HG03175 (cell line): ENCODE measurements at regions not wholly inside any gene's neighbourhood (a gene's known extent, or its start where the extent isn't known, plus 50 kb on each side); places are given as distances from the start of the nearest gene placed in this dataset.
"Not testable (repeated sequence)": the region's sequence is repeated elsewhere in the genome, so short reads cannot be mapped to it uniquely, and the experiment has no call there.

ENCODE experiments used
- ATAC-seq: cut with Tn5 transposase; IDR thresholded peaks from one replicate; pipeline ENCODE4 v1.9.1; 2021; ENCODE audit warnings: mild to moderate bottlenecking, moderate library complexity; ENCODE audit not compliant: unreplicated experiment

DNA sequence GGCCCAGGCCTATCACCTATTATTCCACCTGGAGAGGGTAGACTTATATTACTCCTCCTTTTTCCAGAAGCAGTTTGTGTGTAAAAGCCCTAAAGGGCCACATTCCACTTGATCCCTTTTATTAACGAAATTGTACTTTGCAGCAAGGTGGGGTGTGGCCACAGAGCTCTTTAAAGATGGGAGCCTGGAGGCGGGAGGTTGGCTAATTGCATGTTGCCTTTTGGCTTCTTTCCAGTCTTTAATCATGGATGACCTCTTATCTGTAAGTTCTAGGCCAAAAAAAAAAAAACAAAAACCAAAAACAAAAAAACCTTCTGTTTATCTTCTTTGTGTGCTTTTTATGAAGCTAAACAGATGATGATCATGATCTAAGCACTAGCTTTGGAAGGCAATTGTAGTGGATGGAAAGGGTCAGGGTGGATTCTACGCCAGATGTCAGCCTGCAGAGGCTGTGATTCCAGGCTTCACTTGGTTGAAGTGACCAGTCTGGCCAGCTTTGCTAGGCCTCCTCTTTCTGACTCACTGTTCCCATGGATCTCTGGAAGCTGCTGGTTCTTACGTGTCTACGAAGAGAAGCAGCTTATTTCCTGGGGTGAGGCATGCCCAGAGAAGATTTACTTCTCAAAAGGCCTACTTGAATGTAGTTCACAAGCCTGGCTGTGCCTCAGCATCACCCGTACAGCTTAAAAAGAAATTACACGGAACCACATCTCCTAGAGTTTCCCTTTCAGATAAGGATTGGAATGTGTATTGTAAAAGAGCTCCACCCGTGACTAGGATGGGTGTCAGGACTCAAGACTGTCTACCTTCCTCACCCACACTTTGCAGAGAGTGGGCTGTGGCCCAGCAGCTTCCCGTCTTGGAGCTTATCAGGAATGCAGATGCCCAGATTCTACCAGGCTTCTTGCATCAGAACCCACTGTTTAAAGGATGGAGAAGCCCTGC is 330.9 kb upstream of the C2CD4B start:
- no peak for ATAC-seq

GRCh38 chr15:62497356-62497755 is 332.3 kb upstream of the C2CD4B start:
- ATAC-seq, result no peak

GRCh38 chr15:62498278-62498677 is 333.2 kb upstream of the C2CD4B start:
- ATAC-seq, result no peak

- no peak for ATAC-seq
These were observed 333.6 kb upstream of the C2CD4B start for GRCh38 chr15:62498712-62499111.

DNA sequence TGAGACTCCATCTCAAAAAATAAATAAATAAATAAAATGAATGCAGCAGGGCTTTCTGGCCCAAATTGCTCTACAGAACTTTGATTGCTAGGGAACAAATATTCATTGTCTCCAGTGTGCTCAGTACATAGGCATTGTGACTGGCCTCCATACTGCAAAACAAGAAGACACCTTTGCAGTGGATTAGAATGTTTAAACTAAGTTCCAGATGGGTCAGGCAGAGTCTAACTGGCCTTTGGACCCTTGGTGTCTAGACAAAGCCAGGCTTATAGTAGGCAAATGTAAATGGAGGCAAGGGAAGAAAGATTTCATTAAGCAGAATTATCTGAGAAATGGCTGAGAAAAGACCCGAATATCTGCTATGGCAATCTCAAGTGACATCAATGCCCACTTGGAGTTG is 335.2 kb upstream of the C2CD4B start:
- no peak for ATAC-seq

DNA sequence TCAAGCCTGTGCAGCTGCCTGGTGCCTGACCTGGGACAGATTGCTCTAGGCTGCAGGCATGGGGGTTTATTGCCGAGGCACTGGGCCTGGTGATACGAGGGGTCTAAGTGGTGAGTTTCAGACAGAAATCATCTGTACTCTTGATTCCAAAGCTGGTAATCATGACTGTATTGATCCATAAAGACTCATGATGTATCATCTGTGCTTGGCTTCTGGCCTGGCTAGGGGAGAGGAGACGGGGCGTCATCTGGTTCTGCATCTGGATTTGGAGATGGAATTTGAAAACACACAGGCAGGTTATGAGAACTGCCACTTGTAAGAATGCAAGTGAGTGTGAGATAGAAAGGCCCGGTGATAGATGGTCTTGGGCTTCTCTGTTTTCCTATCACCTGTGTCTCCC is 337.4 kb upstream of the C2CD4B start:
- no peak for ATAC-seq

DNA sequence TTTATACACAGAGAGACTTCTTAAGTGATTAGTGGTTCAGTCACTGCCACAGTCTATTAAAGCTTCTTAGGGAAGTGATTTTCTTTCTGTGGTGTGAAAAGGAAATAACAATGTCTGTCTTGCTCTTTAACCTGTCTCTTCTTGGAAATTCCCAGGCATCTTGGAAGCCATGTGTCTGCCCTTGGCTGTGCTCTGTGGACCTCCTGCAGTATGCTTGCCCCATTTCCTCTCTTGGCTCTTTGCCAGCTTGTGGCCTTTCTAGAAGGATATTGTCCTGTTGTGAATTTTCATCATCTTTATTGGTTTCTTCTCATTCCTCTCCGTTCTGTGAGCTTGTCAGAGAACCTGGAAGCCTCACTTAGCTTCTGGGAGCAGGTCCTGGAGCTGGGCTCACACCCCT is 338.4 kb upstream of the C2CD4B start:
- no peak for ATAC-seq

DNA sequence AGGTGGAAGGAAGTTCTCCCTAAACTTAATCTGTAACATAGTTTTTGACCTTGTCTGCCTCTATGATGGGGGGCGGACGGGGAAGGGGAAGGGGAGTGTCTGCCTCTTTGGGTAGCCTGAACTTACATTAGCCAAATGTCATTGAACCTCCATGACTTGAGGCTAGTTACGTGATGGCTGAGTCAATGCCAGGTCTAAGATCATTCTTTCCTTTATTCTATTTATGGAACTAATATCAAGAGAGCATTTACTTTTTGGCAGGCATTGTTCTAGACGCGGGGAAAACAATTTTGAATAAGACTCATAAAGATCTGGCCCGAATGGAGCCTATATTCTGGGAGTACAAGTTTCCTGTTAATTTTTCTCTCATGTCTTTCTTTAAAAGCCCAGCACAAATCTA is 340.7 kb upstream of the C2CD4B start:
- ATAC-seq, result no peak

GRCh38 chr15:62506217-62506805 is 341.2 kb upstream of the C2CD4B start:
- no peak for ATAC-seq

DNA sequence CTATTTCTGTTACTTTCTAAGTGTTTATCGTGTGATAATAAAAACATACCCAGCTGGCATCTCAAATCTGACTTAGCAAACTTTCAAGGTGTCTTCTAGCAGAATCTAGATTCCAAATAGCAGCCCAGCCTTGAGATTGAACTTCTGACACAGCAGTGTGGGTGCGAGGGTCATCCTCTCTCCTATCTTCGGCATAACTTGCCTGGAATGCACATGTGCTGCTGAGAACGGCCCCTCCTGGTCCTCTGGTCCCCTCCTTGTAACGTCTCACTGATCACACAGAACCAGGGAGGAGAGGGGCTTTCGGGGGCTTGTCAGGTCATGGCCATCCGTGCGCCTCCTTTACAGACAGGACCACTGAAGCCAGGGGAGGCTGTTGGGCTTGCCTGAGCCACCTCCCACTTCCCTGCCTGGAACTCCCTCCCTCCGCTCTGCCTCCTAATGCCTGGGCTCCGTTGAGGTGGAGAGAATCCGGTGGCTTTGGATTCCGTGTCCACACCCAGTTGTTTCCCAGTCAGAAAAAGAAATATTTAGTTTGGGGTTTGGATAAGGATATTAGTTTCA is 344.4 kb upstream of the C2CD4B start:
- no peak for ATAC-seq

GRCh38 chr15:62510791-62511190 is 345.7 kb upstream of the C2CD4B start:
- ATAC-seq, result no peak

GRCh38 chr15:62512904-62513303 is 347.8 kb upstream of the C2CD4B start:
- no peak for ATAC-seq

- ATAC-seq, result no peak
These were observed 348.8 kb upstream of the C2CD4B start for GRCh38 chr15:62513893-62514292.

GRCh38 chr15:62515696-62516395 is 350.8 kb upstream of the C2CD4B start:
- ATAC-seq, result no peak

DNA sequence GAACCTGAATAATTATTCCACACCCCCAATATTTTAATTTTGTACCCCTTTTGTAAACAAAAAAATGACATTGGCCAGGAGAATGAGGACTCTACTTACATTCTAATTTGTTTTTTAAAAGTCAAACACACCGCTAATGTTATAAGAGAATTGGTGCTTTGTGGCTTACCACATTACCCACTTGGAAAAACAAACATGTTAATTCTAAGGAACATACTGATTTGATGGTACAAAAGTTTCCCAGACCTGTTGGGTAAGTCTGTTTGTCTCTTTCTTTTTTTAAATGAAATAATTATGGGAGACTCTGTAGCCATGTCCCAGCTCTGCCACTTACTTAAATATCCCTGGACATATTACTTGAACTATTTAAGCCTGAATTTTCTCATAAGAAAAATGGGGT is 352.5 kb upstream of the C2CD4B start:
- no peak for ATAC-seq

- not testable (repeated sequence) for ATAC-seq
These were observed 353.6 kb upstream of the C2CD4B start for GRCh38 chr15:62518666-62519065.

DNA sequence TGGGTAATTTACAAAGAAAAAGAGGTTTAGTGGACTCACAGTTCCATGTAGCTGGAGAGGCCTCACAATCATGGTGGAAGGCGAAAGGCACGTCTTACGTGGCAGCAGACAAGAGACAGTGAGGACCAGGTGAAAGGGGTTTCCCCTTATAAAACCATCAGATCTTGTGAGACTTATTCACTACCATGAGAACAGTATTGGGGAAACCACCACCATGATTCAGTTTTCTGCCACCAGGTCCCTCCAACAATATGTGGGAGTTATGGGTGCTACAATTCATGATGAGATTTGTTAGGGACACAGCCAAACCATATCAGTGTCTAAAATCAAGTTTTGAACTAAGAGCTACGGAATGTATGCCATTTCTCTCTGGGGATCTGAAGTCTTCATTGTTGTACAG is 354.8 kb upstream of the C2CD4B start:
- ATAC-seq, result no peak

- no peak for ATAC-seq
These were observed 355.8 kb upstream of the C2CD4B start for GRCh38 chr15:62520887-62521286.

DNA sequence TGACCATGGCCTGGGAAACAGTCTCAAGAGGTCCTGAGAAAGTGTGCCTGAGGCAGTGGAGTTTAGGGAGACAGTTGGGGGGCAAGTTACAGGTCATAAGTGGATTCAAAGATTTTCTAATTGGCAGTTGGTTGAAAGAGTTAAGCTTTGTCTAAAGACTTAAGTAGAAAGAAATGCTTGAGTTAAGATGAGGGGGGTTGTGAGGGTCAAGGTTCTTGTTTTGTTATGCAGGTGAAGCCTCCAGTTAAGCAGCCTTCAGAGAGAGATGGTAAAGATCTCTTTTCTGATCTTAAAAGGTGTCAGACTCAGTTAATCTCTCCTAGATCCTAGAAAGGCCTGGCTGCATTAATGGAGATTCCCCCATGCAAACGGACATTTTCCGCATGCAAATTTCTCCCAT is 356.3 kb upstream of the C2CD4B start:
- ATAC-seq, result no peak

GRCh38 chr15:62524848-62525247 is 359.8 kb upstream of the C2CD4B start:
- ATAC-seq, result no peak

DNA sequence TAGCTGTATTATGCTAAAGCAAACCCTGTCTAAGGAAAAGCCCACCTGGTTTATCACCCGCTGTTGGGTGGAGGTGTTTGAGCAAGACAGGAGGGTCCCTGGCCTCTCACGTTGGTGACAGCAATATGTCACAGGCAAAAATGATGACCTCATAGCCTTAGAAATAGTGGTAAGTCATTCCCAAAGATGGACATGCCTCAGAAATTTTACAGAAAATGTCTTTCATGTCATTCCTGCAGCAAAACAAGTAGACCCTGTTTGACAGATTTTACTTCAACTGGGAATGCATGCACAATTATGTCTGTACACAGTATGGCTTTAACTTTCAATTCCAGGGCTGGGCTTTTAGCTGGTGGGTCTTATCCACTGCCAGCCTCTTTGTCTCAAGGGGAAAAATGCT is 362.3 kb upstream of the C2CD4B start:
- no peak for ATAC-seq

DNA sequence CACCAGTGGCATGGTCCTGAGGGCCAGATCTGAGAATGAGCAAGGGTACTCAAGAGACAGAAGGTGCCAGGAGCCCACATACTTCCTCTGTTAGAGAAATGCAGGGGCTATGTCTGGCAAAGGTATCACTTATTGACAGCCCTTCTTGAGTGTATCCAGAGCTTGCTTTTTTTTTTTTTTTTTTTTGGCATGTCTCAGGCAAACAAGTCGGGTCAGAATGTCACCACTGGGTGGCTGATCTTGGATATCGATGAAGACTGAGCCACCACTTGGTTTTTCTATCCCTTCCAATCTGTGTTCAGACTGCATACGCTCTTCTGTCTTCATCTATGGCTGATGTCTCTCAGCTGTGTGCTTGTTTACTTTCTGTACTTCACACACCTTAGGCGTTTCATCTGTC is 363.4 kb upstream of the C2CD4B start:
- ATAC-seq, result no peak
